Mesendoderm (in vitro differentiated cells): ENCODE measurements at regions not wholly inside any gene's neighbourhood (a gene's known extent, or its start where the extent isn't known, plus 50 kb on each side); places are given as distances from the start of the nearest gene placed in this dataset.

Experiments
- DNase-seq: peaks from one replicate; pipeline ENCODE4 v3.0.0; 2013
- H2AK5ac ChIP-seq: 2 replicates; pipeline ENCODE4 v1.6.1; 2013; ENCODE audit warnings: low read length, inconsistent platforms
- H2BK120ac ChIP-seq: 2 replicates; pipeline ENCODE4 v1.6.1; 2013; ENCODE audit warnings: low read depth, mild to moderate bottlenecking, low read length, moderate library complexity, mixed read lengths
- H2BK15ac ChIP-seq: replicated peaks from 2 replicates; pipeline ENCODE4 v1.6.1; 2013; ENCODE audit warnings: low read depth, mild to moderate bottlenecking, moderate library complexity
- H2BK5ac ChIP-seq: 2 replicates; pipeline ENCODE4 v1.6.1; 2013; ENCODE audit warnings: low read length, inconsistent platforms
- H3K18ac ChIP-seq: 2 replicates; pipeline ENCODE4 v1.6.1; 2013; ENCODE audit warnings: mild to moderate bottlenecking, low read length, mixed read lengths
- H3K23ac ChIP-seq: one replicate; pipeline ENCODE4 v1.6.1; 2013; ENCODE audit warnings: low read length
- H3K27ac ChIP-seq: 2 replicates; pipeline ENCODE4 v1.5.1; 2013; ENCODE audit warnings: low read depth, mild to moderate bottlenecking, inconsistent platforms, low read length, moderate library complexity
- H3K27me3 ChIP-seq: 2 replicates; pipeline ENCODE4 v1.6.1; 2013; ENCODE audit warnings: low read length, control low read depth, mild to moderate bottlenecking, inconsistent platforms; ENCODE audit not compliant: insufficient read depth, poor library complexity
- H3K36me3 ChIP-seq: 2 replicates; pipeline ENCODE4 v1.6.1; 2013; ENCODE audit warnings: low read length, inconsistent platforms; ENCODE audit not compliant: control insufficient read depth, insufficient read depth
- H3K4ac ChIP-seq: one replicate; pipeline ENCODE4 v1.6.1; 2013; ENCODE audit warnings: low read depth, mild to moderate bottlenecking, low read length, moderate library complexity
- H3K4me1 ChIP-seq: 2 replicates; pipeline ENCODE4 v1.6.1; 2013; ENCODE audit warnings: low read depth, low read length, inconsistent platforms; ENCODE audit not compliant: control insufficient read depth
- H3K4me2 ChIP-seq: 2 replicates; pipeline ENCODE4 v1.6.1; 2013; ENCODE audit warnings: low read length
- H3K4me3 ChIP-seq: 2 replicates; pipeline ENCODE4 v1.5.1; 2013; ENCODE audit warnings: mild to moderate bottlenecking, low read length
- H3K56ac ChIP-seq: one replicate; pipeline ENCODE4 v1.6.1; 2013; ENCODE audit warnings: low read length
- H3K79me1 ChIP-seq: 2 replicates; pipeline ENCODE4 v1.6.1; 2013; ENCODE audit warnings: low read length, inconsistent platforms
- H3K79me2 ChIP-seq: 2 replicates; pipeline ENCODE4 v1.6.1; 2013; ENCODE audit warnings: mild to moderate bottlenecking, low read length; ENCODE audit not compliant: control insufficient read depth, insufficient read depth
- H3K9ac ChIP-seq: 2 replicates; pipeline ENCODE4 v1.6.1; 2013; ENCODE audit warnings: low read length, inconsistent platforms
- H4K5ac ChIP-seq: one replicate; pipeline ENCODE4 v1.6.1; 2013; ENCODE audit warnings: low read length
- H4K8ac ChIP-seq: one replicate; pipeline ENCODE4 v1.6.1; 2013; ENCODE audit warnings: low read depth, mild to moderate bottlenecking, control low read depth, low read length, moderate library complexity
- WGBS: extraction: QIAGEN DNeasy Blood & Tissue Kit; methylation state at CpG from one replicate; pipeline ENCODE4 v1.1.7; 2013; ENCODE audit warnings: low lambda C conversion rate, missing lambda C conversion rate; ENCODE audit not compliant: insufficient coverage; ENCODE audit errors: extremely low coverage; 5-methylcytosine and 5-hydroxymethylcytosine counted together

GRCh38 chrX:26664919-26665318 lies 448.9 kb downstream of the MAGEB5 start:
- no peak overlapping the region for H3K4me2 ChIP-seq
- H3K27me3 ChIP-seq = no peaks in the 10 kb centered on the region
- no peak overlapping the region for H3K23ac ChIP-seq
- no peak overlapping the region for H4K8ac ChIP-seq
- H3K36me3 ChIP-seq = no peaks in the 10 kb centered on the region
- no peaks in the 10 kb centered on the region for H3K79me1 ChIP-seq
- H3K9ac ChIP-seq = no peak overlapping the region
- whole genome bisulfite sequencing = no CpG with 5 or more reads among the region's 3 CpGs
- no peak overlapping the region for H2BK5ac ChIP-seq
- no peak overlapping the region for H3K18ac ChIP-seq
- no peak overlapping the region for H3K27ac ChIP-seq
- no peak overlapping the region for H2BK120ac ChIP-seq
- no peak overlapping the region for H3K56ac ChIP-seq
- H2BK15ac ChIP-seq = no peak overlapping the region
- H3K79me2 ChIP-seq = no peaks in the 10 kb centered on the region
- H3K4me3 ChIP-seq = no peak overlapping the region
- no peak overlapping the region for H2AK5ac ChIP-seq
- DNase-seq = no peak
- H4K5ac ChIP-seq = no peak overlapping the region
- no peaks in the 10 kb centered on the region for H3K4me1 ChIP-seq
- H3K4ac ChIP-seq = no peak overlapping the region

- H2BK5ac ChIP-seq = no peak overlapping the region
- H4K8ac ChIP-seq = no peak overlapping the region
- H3K4me1 ChIP-seq = no peaks in the 10 kb centered on the region
- H2BK15ac ChIP-seq = no peak overlapping the region
- no peak overlapping the region for H3K9ac ChIP-seq
- H3K56ac ChIP-seq = no peak overlapping the region
- H3K18ac ChIP-seq = no peak overlapping the region
- H3K4me2 ChIP-seq = no peak overlapping the region
- H3K27me3 ChIP-seq = no peaks in the 10 kb centered on the region
- no peaks in the 10 kb centered on the region for H3K79me1 ChIP-seq
- WGBS = no CpG with 5 or more reads among the region's 2 CpGs
- no peak overlapping the region for H3K4ac ChIP-seq
- DNase-seq = peak; percentile 8
- H4K5ac ChIP-seq = no peak overlapping the region
- no peaks in the 10 kb centered on the region for H3K79me2 ChIP-seq
- H3K23ac ChIP-seq = no peak overlapping the region
- H3K36me3 ChIP-seq = no peaks in the 10 kb centered on the region
- no peak overlapping the region for H3K4me3 ChIP-seq
- no peak overlapping the region for H3K27ac ChIP-seq
- H2AK5ac ChIP-seq = no peak overlapping the region
- H2BK120ac ChIP-seq = no peak overlapping the region
Measured at GRCh38 chrX:26653050-26653449, 437.1 kb downstream of the MAGEB5 start.

GRCh38 chrX:26651755-26652154 lies 435.8 kb downstream of the MAGEB5 start:
- Histone ChIP-seq H2BK120ac (no peak overlapping the region), H3K79me1 (no peaks in the 10 kb centered on the region), H2BK5ac (no peak overlapping the region), H4K8ac (no peak overlapping the region), H3K4me3 (no peak overlapping the region), H4K5ac (no peak overlapping the region), H2AK5ac (no peak overlapping the region), H3K36me3 (no peaks in the 10 kb centered on the region), H3K56ac (no peak overlapping the region), H3K18ac (no peak overlapping the region), H3K4ac (no peak overlapping the region), H2BK15ac (no peak overlapping the region), H3K79me2 (no peaks in the 10 kb centered on the region), H3K27me3 (no peaks in the 10 kb centered on the region), H3K9ac (no peak overlapping the region), H3K4me2 (no peak overlapping the region), H3K4me1 (no peaks in the 10 kb centered on the region), H3K23ac (no peak overlapping the region), H3K27ac (no peak overlapping the region)
- DNase-seq = no peak

- no peak overlapping the region for H3K4me2 ChIP-seq
- no peaks in the 10 kb centered on the region for H3K36me3 ChIP-seq
- H3K9ac ChIP-seq = no peak overlapping the region
- H3K18ac ChIP-seq = no peak overlapping the region
- no peak overlapping the region for H2BK15ac ChIP-seq
- no peak overlapping the region for H2BK120ac ChIP-seq
- H3K27ac ChIP-seq = no peak overlapping the region
- H4K8ac ChIP-seq = no peak overlapping the region
- DNase-seq = peak; percentile 28
- no peaks in the 10 kb centered on the region for H3K4me1 ChIP-seq
- H3K79me1 ChIP-seq = no peaks in the 10 kb centered on the region
- WGBS = no CpG with 5 or more reads among the region's 7 CpGs
- H2AK5ac ChIP-seq = no peak overlapping the region
- H3K4me3 ChIP-seq = no peak overlapping the region
- no peaks in the 10 kb centered on the region for H3K79me2 ChIP-seq
- no peaks in the 10 kb centered on the region for H3K27me3 ChIP-seq
- no peak overlapping the region for H3K56ac ChIP-seq
- no peak overlapping the region for H4K5ac ChIP-seq
- no peak overlapping the region for H3K23ac ChIP-seq
- H2BK5ac ChIP-seq = no peak overlapping the region
- no peak overlapping the region for H3K4ac ChIP-seq
Measured at GRCh38 chrX:26649534-26649933, 433.6 kb downstream of the MAGEB5 start.

GRCh38 chrX:26631385-26631784 lies 415.4 kb downstream of the MAGEB5 start:
- no peak for DNase-seq
- Histone ChIP-seq H3K36me3 (no peaks in the 10 kb centered on the region), H3K79me2 (no peaks in the 10 kb centered on the region), H4K8ac (no peak overlapping the region), H4K5ac (no peak overlapping the region), H3K79me1 (no peaks in the 10 kb centered on the region), H3K27ac (no peak overlapping the region), H3K27me3 (no peaks in the 10 kb centered on the region), H2BK5ac (no peak overlapping the region), H3K4me3 (no peak overlapping the region), H2BK15ac (no peak overlapping the region), H2BK120ac (no peak overlapping the region), H3K23ac (no peak overlapping the region), H3K56ac (no peak overlapping the region), H3K4me2 (no peak overlapping the region), H3K4ac (no peak overlapping the region), H3K4me1 (no peaks in the 10 kb centered on the region), H2AK5ac (no peak overlapping the region), H3K9ac (no peak overlapping the region), H3K18ac (no peak overlapping the region)
- no CpG with 5 or more reads among the region's 1 CpG for WGBS

- Histone ChIP-seq H3K27ac (no peak overlapping the region), H2BK5ac (no peak overlapping the region), H4K8ac (no peak overlapping the region), H3K79me2 (no peaks in the 10 kb centered on the region), H3K27me3 (no peaks in the 10 kb centered on the region), H2BK15ac (no peak overlapping the region), H3K4ac (no peak overlapping the region), H3K56ac (no peak overlapping the region), H3K9ac (no peak overlapping the region), H3K23ac (no peak overlapping the region), H3K4me1 (no peaks in the 10 kb centered on the region), H2AK5ac (no peak overlapping the region), H3K4me2 (no peak overlapping the region), H3K79me1 (no peaks in the 10 kb centered on the region), H3K18ac (no peak overlapping the region), H3K36me3 (no peaks in the 10 kb centered on the region), H2BK120ac (no peak overlapping the region), H4K5ac (no peak overlapping the region), H3K4me3 (no peak overlapping the region)
- no peak for DNase-seq
- WGBS = no CpG with 5 or more reads among the region's 2 CpGs
Measured at GRCh38 chrX:26613956-26614355, 398.0 kb downstream of the MAGEB5 start.
